ENCODE measurements at regions not wholly inside any gene's neighbourhood (a gene's known extent, or its start where the extent isn't known, plus 50 kb on each side); places are given as distances from the start of the nearest gene placed in this dataset.

- Histone ChIP-seq H3K36me3 (no peaks in the 10 kb centered on the region), H3K9me3 (no peaks in the 10 kb centered on the region), H3K4me1 (no peaks in the 10 kb centered on the region), H3K4me3 (no peak overlapping the region), H3K27me3 (no peaks in the 10 kb centered on the region), H3K27ac (no peak overlapping the region)
- intact Hi-C loops (cut with DNase I) = no loop called here
- 70 to 81% (median 77%) methylated on average over 1 of the region's 1 CpG for WGBS, 4 donors
- no peak for TF ChIP-seq POLR2A (IDR thresholded peaks at IDR 0.05)
- TF ChIP-seq CTCF (IDR thresholded peaks at IDR 0.05) = no peak
- ATAC-seq (no peak), DNase-seq (no peak)
These were observed 259.2 kb upstream of the MANEA start for GRCh38 chr6:95318137-95318536.

GRCh38 chr6:95321126-95321525 lies 256.2 kb upstream of the MANEA start:
- DNase-seq (no peak), ATAC-seq (no peak)
- WGBS, 4 donors = 59 to 65% (median 64%) methylated on average over 2 of the region's 2 CpGs

GRCh38 chr6:95325916-95326315 lies 251.4 kb upstream of the MANEA start:
- H3K36me3 ChIP-seq = no peaks in the 10 kb centered on the region
- ATAC-seq (no peak), DNase-seq (no peak)
- 37 to 59% (median 45%) methylated on average over 1 of the region's 1 CpG for WGBS, 4 donors
- TF ChIP-seq CTCF (IDR thresholded peaks at IDR 0.05) (no peak), POLR2A (IDR thresholded peaks at IDR 0.05) (no peak)
- H3K9me3 ChIP-seq = no peaks in the 10 kb centered on the region
- no peak overlapping the region for H3K4me3 ChIP-seq
- H3K27ac ChIP-seq = no peak overlapping the region
- intact Hi-C loops (cut with DNase I) = no loop called here
- H3K4me1 ChIP-seq = no peaks in the 10 kb centered on the region
- H3K27me3 ChIP-seq = no peaks in the 10 kb centered on the region

More at GRCh38 chr6:95321126-95321525, 256.2 kb upstream of the MANEA start:
- no peaks in the 10 kb centered on the region for H3K4me1 ChIP-seq
- H3K27ac ChIP-seq = no peak overlapping the region
- intact Hi-C loops (cut with DNase I) = no loop called here
- no peak for TF ChIP-seq POLR2A (IDR thresholded peaks at IDR 0.05)
- no peak for TF ChIP-seq CTCF (IDR thresholded peaks at IDR 0.05)
- no peaks in the 10 kb centered on the region for H3K9me3 ChIP-seq
- no peak overlapping the region for H3K4me3 ChIP-seq
- H3K36me3 ChIP-seq = no peaks in the 10 kb centered on the region
- no peaks in the 10 kb centered on the region for H3K27me3 ChIP-seq

GRCh38 chr6:95328231-95328630 lies 249.1 kb upstream of the MANEA start:
- Histone ChIP-seq H3K4me1 (no peaks in the 10 kb centered on the region), H3K9me3 (no peaks in the 10 kb centered on the region), H3K4me3 (no peak overlapping the region), H3K36me3 (no peaks in the 10 kb centered on the region), H3K27ac (no peak overlapping the region), H3K27me3 (no peaks in the 10 kb centered on the region)
- intact Hi-C loops (cut with DNase I) = no loop called here
- no peak for ATAC-seq
- TF ChIP-seq POLR2A (IDR thresholded peaks at IDR 0.05) = no peak
- no peak for TF ChIP-seq CTCF (IDR thresholded peaks at IDR 0.05)
- DNase-seq = no peak
- 27 to 48% (median 46%) methylated on average over 2 of the region's 2 CpGs for WGBS, 4 donors

Measured in heart left ventricle (tissue), 16 donors.